Body of pancreas (tissue), 4 donors: ENCODE measurements at regions not wholly inside any gene's neighbourhood (a gene's known extent, or its start where the extent isn't known, plus 50 kb on each side); places are given as distances from the start of the nearest gene placed in this dataset.

Source experiments
- CTCF ChIP-seq, 7 experiments: fragments of 450-650 bp in 4 of 7; fragments of 200-600 bp in 3 of 7; sonication (generic) in 3 of 7; IDR thresholded peaks; one replicate each; pipeline ENCODE4 v1.5.1; 2016 to 2019; ENCODE audit warnings: antibody characterized with exemption in 7 of 7
- POLR2A ChIP-seq, 3 donors: fragments of 450-650 bp; IDR thresholded peaks; one replicate each; pipeline ENCODE4 v1.6.1; 2016; ENCODE audit warnings: antibody characterized with exemption in 3 of 3, mild to moderate bottlenecking in 2 of 3

DNA sequence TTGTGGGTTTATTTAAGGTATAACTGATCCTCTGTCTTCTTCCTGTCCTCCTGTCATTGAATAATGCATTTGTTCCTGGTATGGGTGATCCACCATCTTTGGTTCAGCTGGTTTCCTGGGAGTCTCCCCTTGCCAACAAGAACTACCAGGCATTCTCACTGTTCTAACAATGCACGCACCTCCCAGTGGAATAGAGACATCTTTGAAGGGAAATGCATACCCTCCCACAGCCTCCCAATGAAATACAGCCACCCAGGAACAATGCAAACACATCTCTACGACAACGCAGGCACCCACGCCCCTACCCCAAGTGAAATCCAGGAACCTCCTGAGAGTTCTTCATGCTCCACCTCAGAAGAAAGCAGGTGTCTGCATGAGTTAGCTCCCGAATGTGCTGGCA lies 318.0 kb downstream of the SOX11 start:
- TF ChIP-seq CTCF (IDR thresholded peaks at IDR 0.05) (no peak), POLR2A (IDR thresholded peaks at IDR 0.05) (no peak)
